IMR-90 (cell line): ENCODE measurements at regions not wholly inside any gene's neighbourhood (a gene's known extent, or its start where the extent isn't known, plus 50 kb on each side); places are given as distances from the start of the nearest gene placed in this dataset.

Experiments
- BHLHE40 ChIP-seq: fragments of 150-350 bp; IDR thresholded peaks from 2 replicates; pipeline ENCODE4 v1.6.1; 2016; ENCODE audit warnings: mild to moderate bottlenecking, low read depth, low read length
- FOS ChIP-seq: fragments of 150-350 bp; IDR thresholded peaks from 2 replicates; pipeline ENCODE4 v1.6.1; 2016; ENCODE audit warnings: low read depth, low read length
- MAFK ChIP-seq: IDR thresholded peaks from 2 replicates; pipeline ENCODE4 v1.6.1; 2012; ENCODE audit warnings: low read depth, low read length, improper control_type of control experiment
- MAZ ChIP-seq: IDR thresholded peaks from 2 replicates; pipeline ENCODE4 v1.6.1; 2012; ENCODE audit warnings: low read depth, mild to moderate bottlenecking, low read length, improper control_type of control experiment, moderate library complexity, borderline replicate concordance
- MXI1 ChIP-seq: IDR thresholded peaks from 2 replicates; pipeline ENCODE4 v1.6.1; 2012; ENCODE audit warnings: low read depth, mild to moderate bottlenecking, low read length, moderate library complexity, borderline replicate concordance
- NFE2L2 ChIP-seq: fragments of 150-350 bp; IDR thresholded peaks from 2 replicates; pipeline ENCODE4 v1.6.1; 2016; ENCODE audit warnings: low read depth, mild to moderate bottlenecking, low read length
- POLR2A ChIP-seq: IDR thresholded peaks from 2 replicates; pipeline ENCODE4 v1.6.1; 2012; ENCODE audit warnings: mild to moderate bottlenecking, low read depth, low read length
- RAD21 ChIP-seq: IDR thresholded peaks from 2 replicates; pipeline ENCODE4 v1.6.1; 2012; ENCODE audit warnings: low read length, improper control_type of control experiment
- RCOR1 ChIP-seq: IDR thresholded peaks from 2 replicates; pipeline ENCODE4 v1.6.1; 2012; ENCODE audit warnings: mild to moderate bottlenecking, low read length, improper control_type of control experiment; ENCODE audit not compliant: insufficient replicate concordance
- RFX5 ChIP-seq: IDR thresholded peaks from 2 replicates; pipeline ENCODE4 v1.8.0; 2012; ENCODE audit warnings: low read depth, mild to moderate bottlenecking, low read length, moderate library complexity
- SMC3 ChIP-seq: fragments of 150-350 bp; IDR thresholded peaks from 2 replicates; pipeline ENCODE4 v1.6.1; 2016; ENCODE audit warnings: low read depth, mild to moderate bottlenecking, antibody characterized with exemption, low read length, moderate library complexity
- TF ChIP-seq, protein P1 (sequence below): conservative IDR thresholded peaks from 2 replicates; pipeline ENCODE4 v1.5.1; 2012; ENCODE audit warnings: mild to moderate bottlenecking, low read depth, low read length, improper control_type of control experiment
- TF ChIP-seq, protein P2 (sequence below): fragments of 150-350 bp; IDR thresholded peaks from 2 replicates; pipeline ENCODE4 v1.6.1; 2017; ENCODE audit warnings: mild to moderate bottlenecking, antibody characterized with exemption, low read length, low read depth
- TF ChIP-seq, protein P3 (sequence below): fragments of 150-350 bp; IDR thresholded peaks from 2 replicates; pipeline ENCODE4 v1.6.1; 2016; ENCODE audit warnings: low read depth, mild to moderate bottlenecking, low read length, moderate library complexity, borderline replicate concordance

DNA sequence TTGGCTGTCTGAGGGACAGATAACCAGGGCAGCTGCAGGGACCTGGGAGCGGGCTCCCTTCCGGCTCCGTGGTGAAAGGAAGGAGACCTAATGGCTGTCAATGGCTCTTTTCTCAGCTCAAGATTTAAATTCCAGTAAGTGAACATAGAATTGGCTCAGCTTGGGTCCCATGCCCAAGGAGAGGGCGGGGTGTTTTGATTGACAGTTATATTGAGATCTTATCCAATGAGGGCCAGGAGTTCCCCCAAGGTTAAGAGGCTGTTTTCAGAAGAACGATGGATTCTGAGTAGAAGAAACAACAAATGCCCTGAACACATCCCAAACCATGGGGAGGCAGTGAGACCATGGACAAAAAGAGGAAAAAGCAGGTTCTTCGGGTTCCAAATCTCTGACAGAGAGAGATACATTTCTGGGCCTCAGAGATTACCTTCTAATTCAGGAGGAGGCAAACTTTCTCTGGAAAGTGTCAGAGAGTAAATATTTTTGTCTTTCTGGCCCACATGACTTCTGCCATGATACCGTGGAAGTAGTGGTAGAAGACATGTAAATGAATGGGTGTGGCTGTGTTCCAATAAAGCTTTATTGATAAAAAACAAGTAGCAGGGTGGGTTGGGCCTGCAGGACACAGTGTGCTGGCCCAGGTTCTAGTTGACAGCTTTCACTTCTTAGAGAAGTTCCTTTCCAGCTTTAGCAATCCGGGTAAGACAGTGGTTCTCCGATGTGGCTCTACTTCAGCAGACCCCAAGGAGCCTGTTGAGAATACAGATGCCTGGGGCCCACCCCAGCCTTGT is 219.6 kb downstream of the RPS24 start:
- no peak for TF ChIP-seq POLR2A
- no peak for TF ChIP-seq SMC3
- TF ChIP-seq, protein P1, sequence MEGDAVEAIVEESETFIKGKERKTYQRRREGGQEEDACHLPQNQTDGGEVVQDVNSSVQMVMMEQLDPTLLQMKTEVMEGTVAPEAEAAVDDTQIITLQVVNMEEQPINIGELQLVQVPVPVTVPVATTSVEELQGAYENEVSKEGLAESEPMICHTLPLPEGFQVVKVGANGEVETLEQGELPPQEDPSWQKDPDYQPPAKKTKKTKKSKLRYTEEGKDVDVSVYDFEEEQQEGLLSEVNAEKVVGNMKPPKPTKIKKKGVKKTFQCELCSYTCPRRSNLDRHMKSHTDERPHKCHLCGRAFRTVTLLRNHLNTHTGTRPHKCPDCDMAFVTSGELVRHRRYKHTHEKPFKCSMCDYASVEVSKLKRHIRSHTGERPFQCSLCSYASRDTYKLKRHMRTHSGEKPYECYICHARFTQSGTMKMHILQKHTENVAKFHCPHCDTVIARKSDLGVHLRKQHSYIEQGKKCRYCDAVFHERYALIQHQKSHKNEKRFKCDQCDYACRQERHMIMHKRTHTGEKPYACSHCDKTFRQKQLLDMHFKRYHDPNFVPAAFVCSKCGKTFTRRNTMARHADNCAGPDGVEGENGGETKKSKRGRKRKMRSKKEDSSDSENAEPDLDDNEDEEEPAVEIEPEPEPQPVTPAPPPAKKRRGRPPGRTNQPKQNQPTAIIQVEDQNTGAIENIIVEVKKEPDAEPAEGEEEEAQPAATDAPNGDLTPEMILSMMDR: no peak
- no peak for TF ChIP-seq BHLHE40
- no peak for TF ChIP-seq FOS
- TF ChIP-seq, protein P2, sequence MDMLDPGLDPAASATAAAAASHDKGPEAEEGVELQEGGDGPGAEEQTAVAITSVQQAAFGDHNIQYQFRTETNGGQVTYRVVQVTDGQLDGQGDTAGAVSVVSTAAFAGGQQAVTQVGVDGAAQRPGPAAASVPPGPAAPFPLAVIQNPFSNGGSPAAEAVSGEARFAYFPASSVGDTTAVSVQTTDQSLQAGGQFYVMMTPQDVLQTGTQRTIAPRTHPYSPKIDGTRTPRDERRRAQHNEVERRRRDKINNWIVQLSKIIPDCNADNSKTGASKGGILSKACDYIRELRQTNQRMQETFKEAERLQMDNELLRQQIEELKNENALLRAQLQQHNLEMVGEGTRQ: no peak
- TF ChIP-seq MAFK: no peak
- TF ChIP-seq, protein P3, sequence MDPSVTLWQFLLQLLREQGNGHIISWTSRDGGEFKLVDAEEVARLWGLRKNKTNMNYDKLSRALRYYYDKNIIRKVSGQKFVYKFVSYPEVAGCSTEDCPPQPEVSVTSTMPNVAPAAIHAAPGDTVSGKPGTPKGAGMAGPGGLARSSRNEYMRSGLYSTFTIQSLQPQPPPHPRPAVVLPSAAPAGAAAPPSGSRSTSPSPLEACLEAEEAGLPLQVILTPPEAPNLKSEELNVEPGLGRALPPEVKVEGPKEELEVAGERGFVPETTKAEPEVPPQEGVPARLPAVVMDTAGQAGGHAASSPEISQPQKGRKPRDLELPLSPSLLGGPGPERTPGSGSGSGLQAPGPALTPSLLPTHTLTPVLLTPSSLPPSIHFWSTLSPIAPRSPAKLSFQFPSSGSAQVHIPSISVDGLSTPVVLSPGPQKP: no peak
- TF ChIP-seq NFE2L2: no peak
- no peak for TF ChIP-seq RAD21
- TF ChIP-seq MAZ: no peak
- TF ChIP-seq RFX5: no peak
- no peak for TF ChIP-seq MXI1
- TF ChIP-seq RCOR1: no peak
